HEK293T (cell line): ENCODE measurements at regions not wholly inside any gene's neighbourhood (a gene's known extent, or its start where the extent isn't known, plus 50 kb on each side); places are given as distances from the start of the nearest gene placed in this dataset.

Experiments used
- CTBP1 ChIP-seq: fragments of 450-650 bp; IDR thresholded peaks from 2 replicates; pipeline ENCODE4 v1.6.1; 2016; ENCODE audit warnings: borderline replicate concordance
- SUZ12 ChIP-seq: fragments of 450-650 bp; IDR thresholded peaks from 2 replicates; pipeline ENCODE4 v1.6.1; 2016; ENCODE audit warnings: mild to moderate bottlenecking

GRCh38 chr14:98844456-98844855, 427.5 kb downstream of the BCL11B start:
- TF ChIP-seq SUZ12 (no peak), CTBP1 (no peak)
